K562 (cell line): ENCODE measurements at regions not wholly inside any gene's neighbourhood (a gene's known extent, or its start where the extent isn't known, plus 50 kb on each side); places are given as distances from the start of the nearest gene placed in this dataset.
"Not testable (repeated sequence)": the region's sequence is repeated elsewhere in the genome, so short reads cannot be mapped to it uniquely, and the experiment has no call there.

Source experiments
- ATAC-seq: fragments of 200-7000 bp; cut with Tn5 transposase; 3 replicates; pipeline ENCODE4 v1.9.1; 2020; ENCODE audit warnings: moderate library complexity
- BruUV-seq: library from RNA; stranded (reverse); fragments of 400-500 nt; replicated peaks from 2 replicates; lab custom pipeline; 2021; lab: Mats Ljungman, UMichigan
- CTCF ChIA-PET: fragments of 300-600 bp; formaldehyde crosslinking; extraction: SDS; loops from one replicate; lab custom pipeline; 2021; ENCODE audit warnings: low intra/inter-chr PET ratio; lab: Yijun Ruan, JAX
- POLR2A ChIA-PET: fragments of 300-600, 350-650 bp; sonication (Branson Sonifier 250); formaldehyde crosslinking; extraction: SDS; loops from one replicate; lab custom pipeline; 2021; ENCODE audit warnings: antibody characterized with exemption, inconsistent platforms; lab: Yijun Ruan, JAX
- DNase-seq, 4 experiments: peaks; one replicate each; pipeline versions ENCODE4 v3.0.0 to v3.0.0-alpha.2; 2011 to 2018; ENCODE audit warnings: low spot score in 3 of 4, mixed read lengths in 3 of 4; ENCODE audit errors: extremely low read depth in 1 of 4
- FAIRE-seq: peaks from 2 replicates; lab custom pipeline; 2011; peaks lifted over from hg19 to GRCh38; lab: Jason Lieb, UNC
- H2AFZ ChIP-seq: 2 replicates; pipeline ENCODE4 v1.6.0; 2011; ENCODE audit warnings: low read depth, low read length, control low read depth, inconsistent platforms
- H3K27ac ChIP-seq: fragments of 200-600 bp; 3 replicates; pipeline ENCODE4 v1.8.0; 2011; ENCODE audit warnings: low read depth, mild to moderate bottlenecking, control low read depth, inconsistent platforms, low read length, moderate library complexity, mixed read lengths; ENCODE audit errors: extremely low read depth
- H3K27me3 ChIP-seq, 2 experiments: fragments of 300-600 bp in 1 of 2; 2 replicates in 1 of 2; 3 replicates in 1 of 2; pipeline versions ENCODE4 v1.6.0 to v1.8.0; 2011; ENCODE audit warnings: inconsistent platforms in 2 of 2, low read length in 2 of 2, mild to moderate bottlenecking in 1 of 2, mixed read lengths in 1 of 2, moderate library complexity in 1 of 2; ENCODE audit not compliant: control insufficient read depth in 2 of 2, insufficient read depth in 2 of 2
- H3K36me3 ChIP-seq: fragments of 300-600 bp; 3 replicates; pipeline ENCODE4 v1.8.0; 2011; ENCODE audit warnings: mild to moderate bottlenecking, low read length, inconsistent platforms; ENCODE audit not compliant: control insufficient read depth, insufficient read depth
- H3K4me1 ChIP-seq, 2 experiments: fragments of 200-600 bp in 1 of 2; replicated peaks in 1 of 2; 2 replicates in 1 of 2; 3 replicates in 1 of 2; pipeline versions ENCODE4 v1.5.1 to v1.8.0; 2011; ENCODE audit warnings: inconsistent platforms in 2 of 2, low read length in 2 of 2, mild to moderate bottlenecking in 1 of 2, mixed read lengths in 1 of 2, moderate library complexity in 1 of 2; ENCODE audit not compliant: control insufficient read depth in 2 of 2, insufficient read depth in 2 of 2
- H3K4me2 ChIP-seq: 2 replicates; pipeline ENCODE4 v1.6.1; 2011; ENCODE audit warnings: low read length, control low read depth, inconsistent platforms, mixed read lengths; ENCODE audit not compliant: insufficient read depth
- H3K4me3 ChIP-seq: fragments of 200-600 bp; sonication (generic), shearing (Covaris generic); 2 replicates; pipeline ENCODE4 v1.5.1; 2016; ENCODE audit warnings: control low read depth, inconsistent platforms
- H3K79me2 ChIP-seq: fragments of 200-600 bp; 3 replicates; pipeline ENCODE4 v1.8.0; 2011; ENCODE audit warnings: low read length, inconsistent platforms; ENCODE audit not compliant: control insufficient read depth, insufficient read depth
- H3K9ac ChIP-seq, 2 experiments: 2 replicates each; pipeline versions ENCODE4 v1.6.0 to v1.6.1; 2011; ENCODE audit warnings: low read depth in 2 of 2, low read length in 2 of 2, control low read depth in 1 of 2, inconsistent platforms in 1 of 2, mild to moderate bottlenecking in 1 of 2, mixed read lengths in 1 of 2; ENCODE audit not compliant: insufficient read depth in 1 of 2
- H3K9me1 ChIP-seq: one replicate; pipeline ENCODE4 v1.6.0; 2011; ENCODE audit warnings: inconsistent platforms, mild to moderate bottlenecking, low read length, moderate library complexity; ENCODE audit not compliant: control insufficient read depth, insufficient read depth
- H3K9me3 ChIP-seq: replicated peaks from 2 replicates; pipeline ENCODE4 v1.5.1; 2011; ENCODE audit warnings: low read depth, low read length, inconsistent platforms; ENCODE audit not compliant: control insufficient read depth, insufficient read depth
- H4K20me1 ChIP-seq: replicated peaks from 2 replicates; pipeline ENCODE4 v1.6.1; 2011; ENCODE audit warnings: low read length, inconsistent platforms, mixed read lengths; ENCODE audit not compliant: control insufficient read depth, insufficient read depth
- CBX2 ChIP-seq: fragments of 200-600 bp; sonication (generic); IDR thresholded peaks from one replicate; pipeline ENCODE4 v1.6.1; 2012; ENCODE audit warnings: mild to moderate bottlenecking, low read length, inconsistent platforms; ENCODE audit not compliant: insufficient read depth, poor library complexity, severe bottlenecking
- HMG20B ChIP-seq: fragments of 250-450 bp; sonication (Bioruptor Pico); IDR thresholded peaks from 2 replicates; pipeline ENCODE4 v1.5.0; 2021; ENCODE audit warnings: mild to moderate bottlenecking
- SPI1 ChIP-seq: IDR thresholded peaks from 2 replicates; pipeline ENCODE4 v1.6.1; 2011; ENCODE audit warnings: low read depth, low read length, control low read depth, borderline replicate concordance
- WGBS: fragments of 100-300 bp; shearing (Covaris generic); methylation state at CpG from one replicate; pipeline ENCODE4 v1.1.6; 2016; ENCODE audit warnings: low coverage, mixed read lengths; ENCODE audit not compliant: insufficient coverage; ENCODE audit errors: missing lambda C conversion rate; 5-methylcytosine and 5-hydroxymethylcytosine counted together
- in situ Hi-C: fragments of 300-500 bp; cut with MboI; formaldehyde crosslinking; loops from 4 replicates; pipeline ENCODE4 v1.15.0; 2018; ENCODE audit warnings: inconsistent platforms, mixed read lengths
- intact Hi-C: fragments of 100-400 bp; cut with micrococcal nuclease; formaldehyde crosslinking; loops from 2 replicates; pipeline ENCODE4 v1.14.2; 2022

DNA sequence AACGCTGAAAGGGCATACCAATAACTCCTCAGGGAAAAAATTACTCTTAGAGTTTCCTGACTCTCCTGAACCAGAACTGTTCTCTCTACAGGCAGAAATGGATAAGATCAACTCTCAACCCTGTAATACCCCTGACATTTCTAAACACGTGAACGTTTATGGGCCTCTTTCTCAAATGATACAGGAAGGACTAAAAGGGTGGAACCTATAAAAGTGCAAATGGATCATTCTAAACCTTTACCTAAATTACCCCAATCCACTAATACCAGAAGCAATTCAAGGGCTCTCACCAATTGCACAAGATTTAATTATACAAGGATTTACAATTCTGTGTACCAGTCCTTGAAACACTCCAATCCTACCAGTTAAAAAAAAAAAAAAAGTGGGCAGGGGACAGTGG, 98.0 kb upstream of the FAM174B start:
- H3K79me2 ChIP-seq: no peaks in the 10 kb centered on the region
- H3K36me3 ChIP-seq: no peaks in the 10 kb centered on the region
- 0% methylated on average over 3 of the region's 3 CpGs for WGBS
- H3K27me3 ChIP-seq: peaks cover 6 to 18% of the 10 kb centered on the region in 2 experiments; a peak in 3 of 5 replicates
- H2AFZ ChIP-seq: no peak overlapping the region
- DNase-seq (no peak), ATAC-seq (no peak), FAIRE-seq (no peak)
- no peak overlapping the region for H3K27ac ChIP-seq
- ChIA-PET CTCF (no interaction called here), POLR2A (interaction anchor here (0.6 kb wide), 1 partner anchor 55 kb away, joined by 3 read pairs; no protein-coding TSS in a partner anchor)
- BruUV-seq: no TSS peak
- no peak for TF ChIP-seq HMG20B (CRISPR knock-in tag)
- H3K9me1 ChIP-seq: no peaks in the 10 kb centered on the region
- no peak overlapping the region for H3K4me2 ChIP-seq
- no peaks in the 10 kb centered on the region for H3K9me3 ChIP-seq
- intact Hi-C loops: no loop called here
- H3K4me1 ChIP-seq: no peaks in the 10 kb centered on the region
- H4K20me1 ChIP-seq: no peaks in the 10 kb centered on the region
- in situ Hi-C loops: no loop called here
- no peak overlapping the region for H3K4me3 ChIP-seq
- no peak overlapping the region for H3K9ac ChIP-seq

- ATAC-seq: peak; percentile 32; the same call in 1 of the 3 replicates
- no peaks in the 10 kb centered on the region for H3K9me3 ChIP-seq
- no peak for FAIRE-seq
These were observed 107.9 kb upstream of the FAM174B start for GRCh38 chr15:92763459-92763858.

GRCh38 chr15:92768131-92768530, 112.6 kb upstream of the FAM174B start:
- H3K79me2 ChIP-seq, H3K9me3 ChIP-seq, in situ Hi-C loops, H3K9me1 ChIP-seq, H3K4me2 ChIP-seq, H3K4me3 ChIP-seq, FAIRE-seq, H3K27ac ChIP-seq, intact Hi-C loops, H2AFZ ChIP-seq, H3K36me3 ChIP-seq, CTCF ChIA-PET, H4K20me1 ChIP-seq, H3K9ac ChIP-seq, H3K4me1 ChIP-seq, ATAC-seq, POLR2A ChIA-PET, BruUV-seq, DNase-seq: not testable (repeated sequence)
- 80% methylated on average over 10 of the region's 35 CpGs for WGBS
- H3K27me3 ChIP-seq: peaks cover 0 to 10% of the 10 kb centered on the region in 2 experiments; a peak in 1 of 5 replicates

More at GRCh38 chr15:92763459-92763858, 107.9 kb upstream of the FAM174B start:
- H2AFZ ChIP-seq: peak overlapping the region; percentile 8; the same call in 1 of the 2 replicates
- 4% methylated on average over 5 of the region's 5 CpGs for WGBS
- ChIA-PET CTCF (no interaction called here), POLR2A (no interaction called here)
- no peaks in the 10 kb centered on the region for H3K79me2 ChIP-seq
- DNase-seq: no peak
- no peaks in the 10 kb centered on the region; a peak in 1 of 5 replicates for H3K4me1 ChIP-seq
- TF ChIP-seq CBX2 (no peak), SPI1 (peak; percentile 28; the same call in 1 of the 2 replicates)
- H4K20me1 ChIP-seq: no peaks in the 10 kb centered on the region
- no peaks in the 10 kb centered on the region for H3K9me1 ChIP-seq
- H3K4me2 ChIP-seq: no peak overlapping the region
- in situ Hi-C loops (no loop called here), intact Hi-C loops (no loop called here)
- BruUV-seq: no TSS peak
- peaks cover 0 to 8% of the 10 kb centered on the region in 2 experiments; a peak in 1 of 5 replicates for H3K27me3 ChIP-seq
- no peaks in the 10 kb centered on the region for H3K36me3 ChIP-seq
- no peak overlapping the region for H3K4me3 ChIP-seq
- H3K27ac ChIP-seq: no peak overlapping the region
- no peak overlapping the region for H3K9ac ChIP-seq
